HUES6 (cell line): ENCODE measurements at regions not wholly inside any gene's neighbourhood (a gene's known extent, or its start where the extent isn't known, plus 50 kb on each side); places are given as distances from the start of the nearest gene placed in this dataset.

ENCODE experiments used
- H3K27ac ChIP-seq: 2 replicates; pipeline ENCODE4 v1.7.0; 2013; ENCODE audit warnings: low read depth, mild to moderate bottlenecking, low read length, inconsistent platforms
- H3K27me3 ChIP-seq: 2 replicates; pipeline ENCODE4 v1.6.1; 2013; ENCODE audit warnings: low read length; ENCODE audit not compliant: control insufficient read depth, insufficient read depth
- H3K36me3 ChIP-seq: 2 replicates; pipeline ENCODE4 v1.6.1; 2013; ENCODE audit warnings: low read length; ENCODE audit not compliant: control insufficient read depth, insufficient read depth
- H3K4me1 ChIP-seq: 2 replicates; pipeline ENCODE4 v1.6.1; 2013; ENCODE audit warnings: low read length; ENCODE audit not compliant: control insufficient read depth, insufficient read depth
- H3K4me3 ChIP-seq: 2 replicates; pipeline ENCODE4 v1.5.1; 2013; ENCODE audit warnings: low read depth, low read length
- H3K9ac ChIP-seq: one replicate; pipeline ENCODE4 v1.6.1; 2013; ENCODE audit warnings: mild to moderate bottlenecking, low read length
- H3K9me3 ChIP-seq: 2 replicates; pipeline ENCODE4 v1.6.1; 2013; ENCODE audit warnings: low read depth, low read length; ENCODE audit not compliant: control insufficient read depth, insufficient read depth

- Histone ChIP-seq H3K9ac (no peak overlapping the region), H3K9me3 (no peaks in the 10 kb centered on the region), H3K27me3 (no peaks in the 10 kb centered on the region), H3K27ac (no peak overlapping the region), H3K36me3 (no peaks in the 10 kb centered on the region), H3K4me1 (peaks cover 1% of the 10 kb centered on the region; the same call in 1 of the 2 replicates), H3K4me3 (no peak overlapping the region)
Observed at GRCh38 chr3:194782698-194783404, 97.2 kb downstream of the FAM43A start.

- Histone ChIP-seq H3K27me3 (no peaks in the 10 kb centered on the region), H3K9ac (no peak overlapping the region), H3K4me1 (no peaks in the 10 kb centered on the region), H3K9me3 (no peaks in the 10 kb centered on the region), H3K4me3 (no peak overlapping the region), H3K27ac (no peak overlapping the region), H3K36me3 (no peaks in the 10 kb centered on the region)
Observed at GRCh38 chr3:194784361-194784760, 98.7 kb downstream of the FAM43A start.

- H3K36me3 ChIP-seq, result no peaks in the 10 kb centered on the region
- H3K4me1 ChIP-seq, result no peaks in the 10 kb centered on the region
- no peaks in the 10 kb centered on the region for H3K9me3 ChIP-seq
- H3K4me3 ChIP-seq, result no peak overlapping the region
- H3K9ac ChIP-seq, result no peak overlapping the region
- H3K27ac ChIP-seq, result no peak overlapping the region
- no peaks in the 10 kb centered on the region for H3K27me3 ChIP-seq
Observed at GRCh38 chr3:194785315-194785714, 99.6 kb downstream of the FAM43A start.

GRCh38 chr3:194787072-194787471 lies 101.4 kb downstream of the FAM43A start:
- H3K36me3 ChIP-seq, result no peaks in the 10 kb centered on the region
- no peaks in the 10 kb centered on the region for H3K27me3 ChIP-seq
- H3K4me3 ChIP-seq, result no peak overlapping the region
- no peaks in the 10 kb centered on the region for H3K4me1 ChIP-seq
- no peaks in the 10 kb centered on the region for H3K9me3 ChIP-seq
- no peak overlapping the region for H3K27ac ChIP-seq
- H3K9ac ChIP-seq, result no peak overlapping the region

GRCh38 chr3:194787650-194788049 lies 102.0 kb downstream of the FAM43A start:
- no peak overlapping the region for H3K4me3 ChIP-seq
- H3K27me3 ChIP-seq, result no peaks in the 10 kb centered on the region
- no peaks in the 10 kb centered on the region for H3K36me3 ChIP-seq
- H3K4me1 ChIP-seq, result no peaks in the 10 kb centered on the region
- no peak overlapping the region for H3K27ac ChIP-seq
- H3K9ac ChIP-seq, result no peak overlapping the region
- no peaks in the 10 kb centered on the region for H3K9me3 ChIP-seq

- no peaks in the 10 kb centered on the region for H3K27me3 ChIP-seq
Observed at GRCh38 chr3:194792368-194792767, 106.7 kb downstream of the FAM43A start.

GRCh38 chr3:194797555-194798250 lies 112.0 kb downstream of the FAM43A start:
- no peaks in the 10 kb centered on the region for H3K9me3 ChIP-seq
- H3K27me3 ChIP-seq, result no peaks in the 10 kb centered on the region
- no peak overlapping the region for H3K9ac ChIP-seq

More at GRCh38 chr3:194792368-194792767, 106.7 kb downstream of the FAM43A start:
- Histone ChIP-seq H3K36me3 (no peaks in the 10 kb centered on the region), H3K9me3 (no peaks in the 10 kb centered on the region), H3K4me3 (no peak overlapping the region), H3K9ac (no peak overlapping the region), H3K4me1 (no peaks in the 10 kb centered on the region), H3K27ac (no peak overlapping the region)

GRCh38 chr3:194798486-194798885 lies 112.8 kb downstream of the FAM43A start:
- H3K27ac ChIP-seq, result no peak overlapping the region
- no peaks in the 10 kb centered on the region for H3K36me3 ChIP-seq
- H3K9ac ChIP-seq, result no peak overlapping the region
- no peak overlapping the region for H3K4me3 ChIP-seq
- no peaks in the 10 kb centered on the region for H3K27me3 ChIP-seq
- H3K9me3 ChIP-seq, result no peaks in the 10 kb centered on the region
- H3K4me1 ChIP-seq, result peaks cover 12% of the 10 kb centered on the region

More at GRCh38 chr3:194797555-194798250, 112.0 kb downstream of the FAM43A start:
- H3K27ac ChIP-seq, result no peak overlapping the region
- H3K36me3 ChIP-seq, result no peaks in the 10 kb centered on the region
- no peak overlapping the region for H3K4me3 ChIP-seq
- H3K4me1 ChIP-seq, result peaks cover 12% of the 10 kb centered on the region

GRCh38 chr3:194800002-194800401 lies 114.3 kb downstream of the FAM43A start:
- H3K4me3 ChIP-seq, result no peak overlapping the region
- H3K27ac ChIP-seq, result no peak overlapping the region
- no peaks in the 10 kb centered on the region for H3K9me3 ChIP-seq
- no peaks in the 10 kb centered on the region for H3K36me3 ChIP-seq
- H3K4me1 ChIP-seq, result peaks cover 12% of the 10 kb centered on the region
- 0 out of 2 replicates have a peak, but pooled peaks cover 2% of the 10 kb centered on the region for H3K27me3 ChIP-seq
- H3K9ac ChIP-seq, result no peak overlapping the region

GRCh38 chr3:194801461-194802432 lies 116.1 kb downstream of the FAM43A start:
- Histone ChIP-seq H3K9ac (peak overlapping the region; percentile 12), H3K27ac (no peak overlapping the region), H3K9me3 (no peaks in the 10 kb centered on the region)

More at GRCh38 chr3:194801461-194802432, 116.1 kb downstream of the FAM43A start:
- H3K36me3 ChIP-seq, result no peaks in the 10 kb centered on the region
- H3K27me3 ChIP-seq, result 0 out of 2 replicates have a peak, but pooled peaks cover 2% of the 10 kb centered on the region
- peaks cover 12% of the 10 kb centered on the region for H3K4me1 ChIP-seq
- no peak overlapping the region for H3K4me3 ChIP-seq
